HAP-1 (cell line): ENCODE measurements at regions not wholly inside any gene's neighbourhood (a gene's known extent, or its start where the extent isn't known, plus 50 kb on each side); places are given as distances from the start of the nearest gene placed in this dataset.
"Not testable (repeated sequence)": the region's sequence is repeated elsewhere in the genome, so short reads cannot be mapped to it uniquely, and the experiment has no call there.

Source experiments
- DNase-seq, 2 experiments: peaks; one replicate each; pipeline ENCODE4 v3.0.0-alpha.2; 2016 to 2020; ENCODE audit warnings: low spot score in 2 of 2
- H3K27me3 ChIP-seq: fragments of 250-450 bp; sonication (Bioruptor Pico); 2 replicates; pipeline ENCODE4 v1.5.1; 2020; ENCODE audit warnings: low read depth, mild to moderate bottlenecking, moderate library complexity
- H3K36me3 ChIP-seq: fragments of 250-450 bp; sonication (Bioruptor Pico); replicated peaks from 2 replicates; pipeline ENCODE4 v1.5.1; 2020; ENCODE audit warnings: mild to moderate bottlenecking
- H3K4me1 ChIP-seq: fragments of 250-450 bp; sonication (Bioruptor Pico); 2 replicates; pipeline ENCODE4 v1.5.1; 2020; ENCODE audit warnings: mild to moderate bottlenecking
- H3K4me3 ChIP-seq: fragments of 250-450 bp; sonication (Bioruptor Pico); 2 replicates; pipeline ENCODE4 v1.5.1; 2020; ENCODE audit warnings: mild to moderate bottlenecking, moderate library complexity
- H3K9me3 ChIP-seq: fragments of 250-450 bp; sonication (Bioruptor Pico); 2 replicates; pipeline ENCODE4 v1.5.1; 2020; ENCODE audit warnings: mild to moderate bottlenecking, moderate library complexity
- in situ Hi-C: fragments of 300-500 bp; cut with MboI; formaldehyde crosslinking; loops from 3 replicates; pipeline ENCODE4 v1.14.3; 2020; ENCODE audit warnings: low sequenced_read_pairs, inconsistent platforms, mixed read lengths

GRCh38 chr2:16224298-16225045, 284.1 kb downstream of the MYCN start:
- in situ Hi-C loops, result no loop called here
- Histone ChIP-seq H3K4me1 (peaks cover 18% of the 10 kb centered on the region), H3K36me3 (no peaks in the 10 kb centered on the region), H3K4me3 (no peak overlapping the region), H3K9me3 (no peaks in the 10 kb centered on the region), H3K27me3 (no peaks in the 10 kb centered on the region)
- DNase-seq, result peak in 1 of 2 experiments; percentile 46

- in situ Hi-C loops, result no loop called here
- Histone ChIP-seq H3K4me3 (no peak overlapping the region), H3K36me3 (no peaks in the 10 kb centered on the region), H3K4me1 (peaks cover 18% of the 10 kb centered on the region), H3K9me3 (no peaks in the 10 kb centered on the region), H3K27me3 (no peaks in the 10 kb centered on the region)
- DNase-seq, result no peak
Measured at GRCh38 chr2:16223841-16224177, 283.5 kb downstream of the MYCN start.

- no peak overlapping the region for H3K4me3 ChIP-seq
- H3K9me3 ChIP-seq, result no peaks in the 10 kb centered on the region
- peaks cover 18% of the 10 kb centered on the region for H3K4me1 ChIP-seq
- no peaks in the 10 kb centered on the region for H3K27me3 ChIP-seq
- in situ Hi-C loops, result no loop called here
- H3K36me3 ChIP-seq, result no peaks in the 10 kb centered on the region
- DNase-seq, result peak; percentile 88 to 95
Measured at GRCh38 chr2:16223161-16223840, 283.0 kb downstream of the MYCN start.

GRCh38 chr2:16222326-16222725, 282.0 kb downstream of the MYCN start:
- peaks cover 18% of the 10 kb centered on the region for H3K4me1 ChIP-seq
- no peaks in the 10 kb centered on the region for H3K27me3 ChIP-seq
- no peaks in the 10 kb centered on the region for H3K9me3 ChIP-seq
- no peak overlapping the region for H3K4me3 ChIP-seq
- no peak for DNase-seq
- in situ Hi-C loops, result no loop called here
- no peaks in the 10 kb centered on the region for H3K36me3 ChIP-seq

- no peak for DNase-seq
- H3K9me3 ChIP-seq, result no peaks in the 10 kb centered on the region
- H3K4me1 ChIP-seq, result peaks cover 18% of the 10 kb centered on the region
- in situ Hi-C loops, result no loop called here
- no peak overlapping the region for H3K4me3 ChIP-seq
- no peaks in the 10 kb centered on the region for H3K36me3 ChIP-seq
- no peaks in the 10 kb centered on the region for H3K27me3 ChIP-seq
Measured at GRCh38 chr2:16221461-16222010, 281.2 kb downstream of the MYCN start.

- no peak for DNase-seq
- no peaks in the 10 kb centered on the region for H3K36me3 ChIP-seq
- in situ Hi-C loops, result no loop called here
- H3K9me3 ChIP-seq, result no peaks in the 10 kb centered on the region
- H3K27me3 ChIP-seq, result no peaks in the 10 kb centered on the region
- peaks cover 17% of the 10 kb centered on the region for H3K4me1 ChIP-seq
- no peak overlapping the region for H3K4me3 ChIP-seq
Measured at GRCh38 chr2:16219292-16219975, 279.1 kb downstream of the MYCN start.

GRCh38 chr2:16218625-16219024, 278.3 kb downstream of the MYCN start:
- Histone ChIP-seq H3K27me3 (no peaks in the 10 kb centered on the region), H3K4me1 (peaks cover 9% of the 10 kb centered on the region), H3K4me3 (no peak overlapping the region), H3K9me3 (no peaks in the 10 kb centered on the region), H3K36me3 (no peaks in the 10 kb centered on the region)
- in situ Hi-C loops, result no loop called here
- DNase-seq, result peak; percentile 45 to 69

- H3K27me3 ChIP-seq, result no peaks in the 10 kb centered on the region
- no peak overlapping the region for H3K4me3 ChIP-seq
- H3K4me1 ChIP-seq, result peaks cover 7% of the 10 kb centered on the region
- no peaks in the 10 kb centered on the region for H3K9me3 ChIP-seq
- no peak for DNase-seq
- in situ Hi-C loops, result no loop called here
- H3K36me3 ChIP-seq, result no peaks in the 10 kb centered on the region
Measured at GRCh38 chr2:16218161-16218560, 277.8 kb downstream of the MYCN start.

GRCh38 chr2:16217741-16218140, 277.4 kb downstream of the MYCN start:
- H3K27me3 ChIP-seq, H3K4me3 ChIP-seq, in situ Hi-C loops, DNase-seq, H3K9me3 ChIP-seq, H3K4me1 ChIP-seq, H3K36me3 ChIP-seq: not testable (repeated sequence)

GRCh38 chr2:16217291-16217690, 276.9 kb downstream of the MYCN start:
- no peak overlapping the region for H3K4me3 ChIP-seq
- no peaks in the 10 kb centered on the region for H3K36me3 ChIP-seq
- H3K9me3 ChIP-seq, result no peaks in the 10 kb centered on the region
- DNase-seq, result no peak
- H3K4me1 ChIP-seq, result no peaks in the 10 kb centered on the region
- H3K27me3 ChIP-seq, result no peaks in the 10 kb centered on the region
- in situ Hi-C loops, result no loop called here

GRCh38 chr2:16216558-16216945, 276.2 kb downstream of the MYCN start:
- in situ Hi-C loops, result no loop called here
- no peaks in the 10 kb centered on the region for H3K9me3 ChIP-seq
- H3K36me3 ChIP-seq, result no peaks in the 10 kb centered on the region
- no peaks in the 10 kb centered on the region for H3K27me3 ChIP-seq
- no peaks in the 10 kb centered on the region for H3K4me1 ChIP-seq
- no peak for DNase-seq
- H3K4me3 ChIP-seq, result no peak overlapping the region

- Histone ChIP-seq H3K9me3 (no peaks in the 10 kb centered on the region; the same call in 1 of the 2 replicates), H3K4me3 (no peak overlapping the region), H3K4me1 (no peaks in the 10 kb centered on the region), H3K27me3 (no peaks in the 10 kb centered on the region), H3K36me3 (no peaks in the 10 kb centered on the region)
- no peak for DNase-seq
- in situ Hi-C loops, result no loop called here
Measured at GRCh38 chr2:16215902-16216557, 275.7 kb downstream of the MYCN start.

GRCh38 chr2:16214861-16215260, 274.5 kb downstream of the MYCN start:
- H3K36me3 ChIP-seq, result no peaks in the 10 kb centered on the region
- H3K4me3 ChIP-seq, result no peak overlapping the region
- peaks cover 2% of the 10 kb centered on the region; the same call in 1 of the 2 replicates for H3K9me3 ChIP-seq
- no peak for DNase-seq
- no peaks in the 10 kb centered on the region for H3K27me3 ChIP-seq
- H3K4me1 ChIP-seq, result no peaks in the 10 kb centered on the region
- in situ Hi-C loops, result no loop called here
